WI38 (cell line): ENCODE measurements at regions not wholly inside any gene's neighbourhood (a gene's known extent, or its start where the extent isn't known, plus 50 kb on each side); places are given as distances from the start of the nearest gene placed in this dataset.

ENCODE experiments used
- H3K4me3 ChIP-seq: 2 replicates; pipeline ENCODE4 v1.5.1; 2011; ENCODE audit warnings: low read depth, mild to moderate bottlenecking, control low read depth, low read length
- TF ChIP-seq, protein P1 (sequence below): IDR thresholded peaks from 2 replicates; pipeline ENCODE4 v1.5.1; 2012; ENCODE audit warnings: low read depth, mild to moderate bottlenecking, control low read depth, low read length

GRCh38 chr1:47703981-47704596 lies 266.2 kb downstream of the FOXD2 start:
- TF ChIP-seq, protein P1, sequence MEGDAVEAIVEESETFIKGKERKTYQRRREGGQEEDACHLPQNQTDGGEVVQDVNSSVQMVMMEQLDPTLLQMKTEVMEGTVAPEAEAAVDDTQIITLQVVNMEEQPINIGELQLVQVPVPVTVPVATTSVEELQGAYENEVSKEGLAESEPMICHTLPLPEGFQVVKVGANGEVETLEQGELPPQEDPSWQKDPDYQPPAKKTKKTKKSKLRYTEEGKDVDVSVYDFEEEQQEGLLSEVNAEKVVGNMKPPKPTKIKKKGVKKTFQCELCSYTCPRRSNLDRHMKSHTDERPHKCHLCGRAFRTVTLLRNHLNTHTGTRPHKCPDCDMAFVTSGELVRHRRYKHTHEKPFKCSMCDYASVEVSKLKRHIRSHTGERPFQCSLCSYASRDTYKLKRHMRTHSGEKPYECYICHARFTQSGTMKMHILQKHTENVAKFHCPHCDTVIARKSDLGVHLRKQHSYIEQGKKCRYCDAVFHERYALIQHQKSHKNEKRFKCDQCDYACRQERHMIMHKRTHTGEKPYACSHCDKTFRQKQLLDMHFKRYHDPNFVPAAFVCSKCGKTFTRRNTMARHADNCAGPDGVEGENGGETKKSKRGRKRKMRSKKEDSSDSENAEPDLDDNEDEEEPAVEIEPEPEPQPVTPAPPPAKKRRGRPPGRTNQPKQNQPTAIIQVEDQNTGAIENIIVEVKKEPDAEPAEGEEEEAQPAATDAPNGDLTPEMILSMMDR = no peak
- no peak overlapping the region for H3K4me3 ChIP-seq

DNA sequence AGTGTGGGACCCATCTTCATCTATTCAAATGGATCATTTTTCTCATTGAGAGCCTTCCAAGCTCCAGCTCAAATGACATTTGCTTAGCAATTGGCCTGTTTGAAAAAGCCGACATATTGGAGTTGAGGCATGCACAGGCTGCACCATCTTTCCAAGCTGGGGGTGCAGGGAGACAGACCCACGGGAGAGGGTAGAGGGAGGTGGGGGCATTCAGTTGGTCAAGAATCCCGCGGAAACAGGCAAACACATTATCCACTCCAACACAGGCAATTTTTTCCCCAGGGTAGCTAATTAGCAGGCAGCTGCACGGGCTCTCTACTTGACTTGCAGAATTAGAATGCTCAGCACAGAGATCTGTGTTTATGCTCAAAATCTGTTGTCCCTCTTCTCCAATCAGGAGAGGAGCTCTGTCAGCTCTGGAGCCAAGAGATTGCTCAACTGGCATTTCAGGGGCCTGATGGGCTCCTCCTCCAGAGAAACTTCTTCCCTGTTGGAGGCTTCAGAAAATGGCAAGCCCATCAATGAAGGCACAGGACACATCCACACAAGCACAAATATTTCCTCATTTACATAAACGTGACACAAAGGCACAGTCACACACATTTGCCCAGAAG lies 267.8 kb downstream of the FOXD2 start:
- no peak overlapping the region for H3K4me3 ChIP-seq
- TF ChIP-seq, protein P1 = no peak

DNA sequence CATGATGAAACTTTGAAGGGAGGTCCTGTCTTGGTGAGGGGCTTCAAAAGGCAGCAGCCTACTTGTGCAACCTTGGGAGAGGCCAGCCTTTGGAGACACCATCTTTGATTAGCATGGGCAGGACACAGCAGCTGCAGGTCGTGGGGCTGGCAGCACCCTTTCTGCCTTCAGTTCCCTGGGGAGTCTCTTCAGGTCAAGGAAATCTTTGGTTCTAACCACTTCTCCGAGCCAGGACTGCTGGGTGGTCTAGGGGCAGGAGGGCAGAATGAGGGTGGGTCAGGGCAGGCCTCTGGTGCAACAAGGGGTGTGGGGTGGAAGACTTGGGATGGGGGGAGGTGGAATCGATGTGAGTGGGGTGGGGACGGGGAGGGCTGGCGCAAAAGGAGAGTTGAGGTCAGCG lies 269.7 kb downstream of the FOXD2 start:
- H3K4me3 ChIP-seq = no peak overlapping the region
- TF ChIP-seq, protein P1 = no peak

- TF ChIP-seq, protein P1 = no peak
Observed at GRCh38 chr1:47708019-47708535, 270.2 kb downstream of the FOXD2 start.

DNA sequence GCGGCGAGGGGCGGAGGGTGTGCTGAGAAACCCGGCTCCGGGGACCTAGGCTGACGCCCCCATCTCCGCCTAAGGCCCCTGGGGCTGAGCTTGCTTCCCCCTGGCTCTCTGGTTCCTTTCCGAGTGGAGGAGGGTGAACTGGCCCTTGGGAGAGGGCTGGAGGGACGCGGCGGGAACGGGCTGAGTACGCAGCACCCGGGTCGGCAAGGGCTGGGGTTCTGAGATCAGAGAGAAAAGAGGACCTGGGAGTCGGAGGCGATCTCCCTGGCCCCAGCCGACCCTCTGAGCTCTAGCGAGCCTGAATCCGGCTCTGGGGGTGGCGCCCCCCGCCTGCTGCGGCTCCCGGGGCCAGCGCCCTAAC lies 270.8 kb downstream of the FOXD2 start:
- TF ChIP-seq, protein P1 = no peak

More at GRCh38 chr1:47708019-47708535, 270.2 kb downstream of the FOXD2 start:
- no peak overlapping the region for H3K4me3 ChIP-seq

DNA sequence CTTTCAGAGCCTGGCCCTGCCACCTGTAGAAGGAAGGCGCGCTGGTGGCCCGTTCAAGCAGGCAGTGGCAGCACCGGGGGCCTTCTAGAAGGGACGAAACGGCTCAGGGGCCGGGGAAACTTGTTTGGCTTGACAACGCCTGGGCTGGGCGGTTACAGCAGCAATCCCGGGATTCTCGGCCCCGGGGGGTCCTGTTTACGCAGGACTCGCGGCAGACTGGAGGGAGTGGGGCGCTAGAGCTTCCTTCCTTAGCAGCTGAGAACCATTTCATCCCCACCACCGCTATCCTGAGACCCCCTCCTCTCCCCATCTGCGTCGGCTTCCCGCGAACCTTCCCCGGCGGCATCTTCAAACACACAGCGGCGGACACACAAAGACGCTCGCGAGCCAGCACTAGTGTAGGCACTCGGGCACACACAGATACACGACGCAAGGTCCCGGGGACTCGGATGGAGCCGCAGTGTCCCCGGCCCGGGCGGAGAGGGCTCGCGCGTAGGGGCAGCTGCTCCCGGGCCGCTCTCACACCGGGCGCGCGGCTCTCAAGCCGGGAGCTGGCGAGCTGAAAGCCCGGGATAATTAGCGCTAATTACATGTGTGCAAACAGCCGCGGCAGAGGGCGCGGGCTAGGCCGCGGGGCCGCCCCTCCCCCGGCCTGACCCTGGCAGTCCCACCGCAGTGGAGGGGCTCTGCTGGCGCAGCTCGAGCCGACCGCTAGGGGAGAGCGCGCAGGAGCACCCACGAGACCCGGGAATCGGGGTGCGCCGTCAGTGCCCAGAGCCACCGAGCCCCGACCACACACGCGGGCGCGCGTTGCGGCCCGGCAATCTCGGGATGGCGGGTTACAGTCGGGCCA lies 271.4 kb downstream of the FOXD2 start:
- no peak overlapping the region for H3K4me3 ChIP-seq

More for the DNA sequence above, 270.8 kb downstream of the FOXD2 start:
- no peak overlapping the region for H3K4me3 ChIP-seq

More for the DNA sequence above, 271.4 kb downstream of the FOXD2 start:
- TF ChIP-seq, protein P1 = 0 out of 2 replicates have a peak, but pooled peaks have one; percentile 15
